Endothelial cell of umbilical vein (primary cell): ENCODE measurements at regions not wholly inside any gene's neighbourhood (a gene's known extent, or its start where the extent isn't known, plus 50 kb on each side); places are given as distances from the start of the nearest gene placed in this dataset.

Experiments used
- BruUV-seq: library from RNA; stranded (reverse); fragments of 400-500 nt; replicated peaks from 2 replicates; lab custom pipeline; 2021; lab: Mats Ljungman, UMichigan
- CTCF ChIA-PET: fragments of 300-600, 350-600 bp; sonication (Branson Sonifier 250); formaldehyde crosslinking; loops from one replicate; lab custom pipeline; 2021; ENCODE audit warnings: antibody characterized with exemption, inconsistent platforms; lab: Charles Lee
- POLR2A ChIA-PET: fragments of 300-600, 350-600 bp; sonication (Branson Sonifier 250); formaldehyde crosslinking; loops from one replicate; lab custom pipeline; 2021; ENCODE audit warnings: antibody characterized with exemption, inconsistent platforms; lab: Charles Lee
- DNase-seq: peaks from one replicate; pipeline ENCODE4 v3.0.0-alpha.2; 2011; ENCODE audit warnings: low read depth, low spot score
- FAIRE-seq: peaks from 2 replicates; lab custom pipeline; 2011; peaks lifted over from hg19 to GRCh38; lab: Jason Lieb, UNC
- H2AFZ ChIP-seq: 2 replicates; pipeline ENCODE4 v1.6.0; 2012; ENCODE audit warnings: low read depth, low read length, control low read depth, inconsistent platforms
- H3K27ac ChIP-seq: 2 replicates; pipeline ENCODE4 v1.5.1; 2011; ENCODE audit warnings: low read depth, mild to moderate bottlenecking, control low read depth, low read length, moderate library complexity; ENCODE audit not compliant: insufficient read depth
- H3K27me3 ChIP-seq, 2 experiments: 2 replicates each; pipeline versions ENCODE4 v1.6.0 to v1.6.1; 2011; ENCODE audit warnings: low read length in 2 of 2, mixed read lengths in 1 of 2; ENCODE audit not compliant: control insufficient read depth in 2 of 2, insufficient read depth in 2 of 2
- H3K36me3 ChIP-seq, 2 experiments: 2 replicates in 1 of 2; 3 replicates in 1 of 2; pipeline ENCODE4 v1.5.1; 2011; ENCODE audit warnings: low read length in 2 of 2, mild to moderate bottlenecking in 1 of 2, moderate library complexity in 1 of 2; ENCODE audit not compliant: control insufficient read depth in 2 of 2, insufficient read depth in 2 of 2; ENCODE audit errors: extremely low read depth in 1 of 2
- H3K4me1 ChIP-seq: 3 replicates; pipeline ENCODE4 v1.5.1; 2011; ENCODE audit warnings: mild to moderate bottlenecking, low read length; ENCODE audit not compliant: control insufficient read depth, insufficient read depth; ENCODE audit errors: extremely low read depth
- H3K4me2 ChIP-seq: 2 replicates; pipeline ENCODE4 v1.6.1; 2011; ENCODE audit warnings: low read length, control low read depth, mixed read lengths; ENCODE audit not compliant: insufficient read depth
- H3K4me3 ChIP-seq, 3 experiments: fragments of 200-600 bp in 1 of 3; sonication (generic), shearing (Covaris generic) in 1 of 3; replicated peaks in 1 of 3; 2 replicates each; pipeline ENCODE4 v1.5.1; 2011 to 2016; ENCODE audit warnings: control low read depth in 3 of 3, low read length in 3 of 3, mild to moderate bottlenecking in 2 of 3, inconsistent platforms in 1 of 3, low read depth in 1 of 3, moderate library complexity in 1 of 3; ENCODE audit not compliant: insufficient read depth in 1 of 3
- H3K79me2 ChIP-seq: 2 replicates; pipeline ENCODE4 v1.6.0; 2012; ENCODE audit warnings: low read length, inconsistent platforms; ENCODE audit not compliant: control insufficient read depth, insufficient read depth
- H3K9ac ChIP-seq: replicated peaks from 2 replicates; pipeline ENCODE3; 2011; ENCODE audit warnings: low read length, control low read depth; ENCODE audit not compliant: insufficient read depth; ENCODE audit errors: extremely low read depth
- H3K9me1 ChIP-seq: replicated peaks from 3 replicates; pipeline ENCODE4 v1.6.0; 2011; ENCODE audit warnings: mild to moderate bottlenecking, low read length; ENCODE audit not compliant: control insufficient read depth, insufficient read depth; ENCODE audit errors: extremely low read depth
- H3K9me3 ChIP-seq: replicated peaks from 2 replicates; pipeline ENCODE4 v1.5.1; 2012; ENCODE audit warnings: low read length, inconsistent platforms; ENCODE audit not compliant: control insufficient read depth, insufficient read depth
- H4K20me1 ChIP-seq: replicated peaks from 2 replicates; pipeline ENCODE3; 2011; ENCODE audit warnings: mild to moderate bottlenecking, low read length; ENCODE audit not compliant: control insufficient read depth, insufficient read depth; ENCODE audit errors: extremely low read depth
- EZH2 ChIP-seq: IDR thresholded peaks from 2 replicates; pipeline ENCODE4 v1.6.1; 2012; ENCODE audit warnings: borderline replicate concordance, low read depth, mild to moderate bottlenecking, moderate library complexity, low read length, inconsistent platforms; ENCODE audit not compliant: severe bottlenecking
- FOS ChIP-seq: IDR thresholded peaks from 2 replicates; pipeline ENCODE4 v1.6.1; 2011; ENCODE audit warnings: mild to moderate bottlenecking, low read length, moderate library complexity, borderline replicate concordance; ENCODE audit not compliant: insufficient read depth
- JUN ChIP-seq: IDR thresholded peaks from 2 replicates; pipeline ENCODE4 v1.6.1; 2011; ENCODE audit warnings: borderline replicate concordance, low read depth; ENCODE audit not compliant: insufficient read length, insufficient read depth
- MYC ChIP-seq: IDR thresholded peaks from one replicate; pipeline ENCODE4 v1.6.1; 2011; ENCODE audit warnings: mild to moderate bottlenecking, low read depth, low read length
- POLR2A ChIP-seq: IDR thresholded peaks from 2 replicates; pipeline ENCODE4 v1.6.1; 2012; ENCODE audit warnings: low read depth, mild to moderate bottlenecking, control low read depth, low read length
- POLR2AphosphoS5 ChIP-seq: IDR thresholded peaks from 2 replicates; pipeline ENCODE4 v1.6.1; 2012; ENCODE audit warnings: low read depth, mild to moderate bottlenecking, control low read depth, low read length, moderate library complexity; ENCODE audit not compliant: insufficient read depth
- dilution Hi-C: fragments of 300-500 bp; cut with MboI; formaldehyde crosslinking; loops from one replicate; pipeline ENCODE4 v1.15.0; 2019; ENCODE audit warnings: low sequenced_read_pairs; ENCODE audit not compliant: extremely low pct_ligation_motif_present
- intact Hi-C: fragments of 100-400 bp; cut with micrococcal nuclease; formaldehyde crosslinking; loops from one replicate; pipeline ENCODE4 v1.10.0; 2022
- TF ChIP-seq, protein P1 (sequence below), 2 donors: IDR thresholded peaks; 1 replicate in 1 of 2; 2 replicates in 1 of 2; pipeline ENCODE4 v1.5.1; 2011; ENCODE audit warnings: low read length in 2 of 2, mild to moderate bottlenecking in 2 of 2, moderate library complexity in 2 of 2, control low read depth in 1 of 2, inconsistent platforms in 1 of 2, low read depth in 1 of 2; ENCODE audit not compliant: insufficient read depth in 1 of 2; ENCODE audit errors: extremely low read depth in 1 of 2
- TF ChIP-seq, protein P2 (sequence below): IDR thresholded peaks from 2 replicates; pipeline ENCODE4 v1.6.1; 2011; ENCODE audit not compliant: insufficient read depth, insufficient read length

DNA sequence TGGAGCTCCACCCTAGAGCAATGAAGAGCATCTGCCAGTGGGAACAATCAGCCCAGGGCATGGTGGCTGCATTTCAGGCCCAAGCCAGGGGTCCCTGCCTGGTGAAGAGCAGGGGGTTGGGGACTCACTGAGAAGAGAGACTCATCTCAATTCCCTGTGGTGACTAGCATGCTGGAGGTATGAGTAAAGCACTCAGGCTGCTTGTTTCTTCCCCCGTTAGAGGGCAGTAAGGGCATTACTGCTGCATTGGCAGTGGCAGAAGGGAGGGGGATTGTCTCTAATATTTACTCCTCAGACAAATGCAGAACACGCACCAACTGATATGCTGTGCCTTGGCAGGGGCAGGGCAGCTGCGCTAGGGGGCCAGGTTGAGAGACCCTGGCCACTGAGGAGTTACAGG, 329.1 kb downstream of the SLITRK5 start:
- FAIRE-seq (no peak), DNase-seq (no peak)
- Histone ChIP-seq H3K4me2 (no peak overlapping the region), H2AFZ (no peak overlapping the region), H3K79me2 (no peaks in the 10 kb centered on the region), H4K20me1 (no peaks in the 10 kb centered on the region), H3K4me1 (no peaks in the 10 kb centered on the region), H3K27me3 (no peaks in the 10 kb centered on the region), H3K36me3 (no peaks in the 10 kb centered on the region), H3K9me3 (peaks cover 2% of the 10 kb centered on the region), H3K9ac (no peak overlapping the region), H3K4me3 (no peak overlapping the region), H3K9me1 (no peaks in the 10 kb centered on the region), H3K27ac (no peak overlapping the region)
- CTCF ChIA-PET, result no interaction called here
- dilution Hi-C loops (no loop called here), intact Hi-C loops (no loop called here)
- TF ChIP-seq, protein P1, sequence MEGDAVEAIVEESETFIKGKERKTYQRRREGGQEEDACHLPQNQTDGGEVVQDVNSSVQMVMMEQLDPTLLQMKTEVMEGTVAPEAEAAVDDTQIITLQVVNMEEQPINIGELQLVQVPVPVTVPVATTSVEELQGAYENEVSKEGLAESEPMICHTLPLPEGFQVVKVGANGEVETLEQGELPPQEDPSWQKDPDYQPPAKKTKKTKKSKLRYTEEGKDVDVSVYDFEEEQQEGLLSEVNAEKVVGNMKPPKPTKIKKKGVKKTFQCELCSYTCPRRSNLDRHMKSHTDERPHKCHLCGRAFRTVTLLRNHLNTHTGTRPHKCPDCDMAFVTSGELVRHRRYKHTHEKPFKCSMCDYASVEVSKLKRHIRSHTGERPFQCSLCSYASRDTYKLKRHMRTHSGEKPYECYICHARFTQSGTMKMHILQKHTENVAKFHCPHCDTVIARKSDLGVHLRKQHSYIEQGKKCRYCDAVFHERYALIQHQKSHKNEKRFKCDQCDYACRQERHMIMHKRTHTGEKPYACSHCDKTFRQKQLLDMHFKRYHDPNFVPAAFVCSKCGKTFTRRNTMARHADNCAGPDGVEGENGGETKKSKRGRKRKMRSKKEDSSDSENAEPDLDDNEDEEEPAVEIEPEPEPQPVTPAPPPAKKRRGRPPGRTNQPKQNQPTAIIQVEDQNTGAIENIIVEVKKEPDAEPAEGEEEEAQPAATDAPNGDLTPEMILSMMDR (IDR thresholded peaks at IDR 0.05; ENCODE audit: extremely low read depth in 1 of 2, insufficient read depth in 1 of 2, low read depth in 1 of 2, low read length in 2 of 2), result no peak
- TF ChIP-seq JUN (no peak), FOS (no peak)
- POLR2A ChIA-PET, result no interaction called here
- BruUV-seq, result no TSS peak

DNA sequence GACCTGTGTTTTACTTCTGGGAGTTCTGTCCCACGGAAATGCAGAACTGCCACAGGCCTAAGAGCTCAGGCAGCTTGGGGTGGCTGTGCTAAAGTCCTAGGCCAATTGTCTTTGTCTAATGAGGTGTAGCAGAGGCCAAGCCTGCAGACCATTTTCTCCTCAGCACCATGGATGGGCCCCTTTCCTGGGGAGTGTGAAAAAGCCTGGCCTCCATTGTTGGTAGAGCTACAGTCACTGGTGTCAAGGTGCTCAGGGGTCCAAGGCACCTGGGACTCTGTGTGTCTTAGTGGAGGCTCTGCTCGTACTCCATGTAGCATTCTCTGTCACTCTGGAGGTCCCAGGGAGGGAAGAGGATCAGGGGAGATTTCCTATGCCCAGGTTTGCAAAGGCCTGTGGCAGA, 329.6 kb downstream of the SLITRK5 start:
- Histone ChIP-seq H3K27ac (no peak overlapping the region), H3K9me1 (no peaks in the 10 kb centered on the region), H3K9ac (no peak overlapping the region), H3K4me3 (no peak overlapping the region), H3K27me3 (no peaks in the 10 kb centered on the region), H3K4me2 (no peak overlapping the region), H3K79me2 (no peaks in the 10 kb centered on the region), H4K20me1 (no peaks in the 10 kb centered on the region), H2AFZ (no peak overlapping the region), H3K4me1 (no peaks in the 10 kb centered on the region), H3K36me3 (no peaks in the 10 kb centered on the region), H3K9me3 (peaks cover 2% of the 10 kb centered on the region)
- TF ChIP-seq, protein P1 (IDR thresholded peaks at IDR 0.05; ENCODE audit: extremely low read depth in 1 of 2, insufficient read depth in 1 of 2, low read depth in 1 of 2, low read length in 2 of 2), result no peak
- TF ChIP-seq MYC (no peak), POLR2A (no peak), FOS (no peak), POLR2AphosphoS5 (no peak), EZH2 (no peak), JUN (no peak)
- TF ChIP-seq, protein P2, sequence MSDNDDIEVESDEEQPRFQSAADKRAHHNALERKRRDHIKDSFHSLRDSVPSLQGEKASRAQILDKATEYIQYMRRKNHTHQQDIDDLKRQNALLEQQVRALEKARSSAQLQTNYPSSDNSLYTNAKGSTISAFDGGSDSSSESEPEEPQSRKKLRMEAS, result no peak
- no TSS peak for BruUV-seq
- intact Hi-C loops (no loop called here), dilution Hi-C loops (no loop called here)
- ChIA-PET CTCF (no interaction called here), POLR2A (no interaction called here)
- FAIRE-seq, result no peak
- no peak for DNase-seq
